C4-2B (cell line): ENCODE measurements at regions not wholly inside any gene's neighbourhood (a gene's known extent, or its start where the extent isn't known, plus 50 kb on each side); places are given as distances from the start of the nearest gene placed in this dataset.

ENCODE experiments used
- CTCF ChIP-seq: fragments of 450-650 bp; conservative IDR thresholded peaks from 2 replicates; pipeline ENCODE4 v1.5.1; 2017; ENCODE audit warnings: mild to moderate bottlenecking
- ZFX ChIP-seq: fragments of 450-650 bp; IDR thresholded peaks from 2 replicates; pipeline ENCODE4 v1.6.1; 2017

- TF ChIP-seq CTCF (no peak), ZFX (no peak)
Observed at GRCh38 chr5:87599778-87600177, 187.0 kb upstream of the CCNH start.
